CD4-positive, alpha-beta T cell treated with Interleukin-15 for 1 hour (primary cell): ENCODE measurements at regions not wholly inside any gene's neighbourhood (a gene's known extent, or its start where the extent isn't known, plus 50 kb on each side); places are given as distances from the start of the nearest gene placed in this dataset.

Source experiments
- DNase-seq: peaks from one replicate; pipeline ENCODE4 v3.0.0-alpha.2; 2020

GRCh38 chr3:117417411-117417810 is 707.8 kb downstream of the TUSC7 start:
- no peak for DNase-seq

DNA sequence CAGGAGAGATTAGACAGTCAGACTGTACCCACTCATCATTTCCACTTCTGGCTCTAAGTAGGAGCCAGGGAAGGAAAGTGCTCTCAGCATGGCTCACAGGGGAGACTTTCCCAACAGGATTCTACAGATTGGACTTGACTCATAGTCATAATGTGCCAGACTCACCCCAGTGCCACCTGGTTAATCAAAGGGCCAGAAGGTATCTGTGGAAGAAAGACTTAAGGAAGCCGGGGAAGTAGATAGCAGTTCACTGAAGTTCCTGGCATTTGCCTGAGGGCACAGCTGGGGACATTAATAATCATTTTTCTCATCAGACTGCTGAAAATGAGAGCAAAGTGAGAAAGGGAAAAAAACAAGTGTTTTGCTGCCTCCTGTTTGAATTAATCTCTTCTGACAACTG is 717.5 kb downstream of the TUSC7 start:
- DNase-seq = no peak

DNA sequence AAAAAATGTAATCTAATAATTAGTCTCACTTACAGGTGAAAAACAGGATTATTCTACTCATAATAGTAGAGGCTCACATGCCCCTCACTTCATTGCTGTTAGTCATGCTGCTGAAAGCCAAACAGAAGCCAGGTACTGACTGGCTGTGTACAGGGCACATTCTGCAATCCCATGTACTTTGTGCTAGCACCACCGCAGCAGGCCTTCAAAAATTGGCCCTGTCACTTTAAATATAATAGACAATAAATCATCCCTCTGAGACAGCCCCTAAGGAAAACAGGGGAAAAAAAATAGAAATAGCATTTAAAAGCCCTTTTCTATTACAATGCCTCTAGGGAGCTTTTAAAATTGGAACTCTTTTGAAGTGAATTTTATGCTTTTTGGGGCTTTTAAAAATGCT is 723.8 kb downstream of the TUSC7 start:
- no peak for DNase-seq

DNA sequence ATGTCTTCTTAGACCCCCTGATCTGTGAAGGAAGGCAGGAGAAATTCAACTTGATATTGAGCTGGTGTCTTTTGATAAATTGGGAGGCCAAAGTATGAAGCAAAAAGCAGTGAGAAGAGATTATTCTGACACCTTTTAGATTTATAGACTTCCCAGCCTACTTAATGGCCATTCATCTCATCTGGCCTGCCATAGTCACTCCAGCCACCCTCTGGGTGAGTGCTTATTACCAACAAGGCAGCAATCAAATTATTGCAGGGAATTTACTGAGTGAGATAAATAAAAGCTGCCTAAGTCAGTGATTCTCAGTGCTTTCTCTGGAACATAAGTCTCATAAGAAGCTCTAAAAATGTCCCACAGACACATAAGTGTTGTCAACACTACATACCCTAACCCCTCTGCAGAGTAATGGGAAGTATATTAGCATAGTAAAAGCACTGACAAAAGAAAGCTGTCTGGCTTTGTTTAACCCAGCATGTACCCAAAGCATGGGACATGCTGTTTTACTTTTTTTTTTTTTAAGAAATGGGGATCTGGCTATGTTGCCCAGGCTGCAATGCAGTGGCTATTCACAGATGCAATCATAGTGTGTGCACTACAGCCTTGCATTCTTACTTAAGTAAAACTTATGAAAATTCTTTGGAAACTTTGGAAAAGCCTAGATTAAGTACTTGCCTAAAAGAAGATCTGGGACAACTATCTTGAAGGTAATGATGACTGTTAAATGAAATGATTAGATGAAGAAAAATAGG is 725.3 kb downstream of the TUSC7 start:
- no peak for DNase-seq

DNA sequence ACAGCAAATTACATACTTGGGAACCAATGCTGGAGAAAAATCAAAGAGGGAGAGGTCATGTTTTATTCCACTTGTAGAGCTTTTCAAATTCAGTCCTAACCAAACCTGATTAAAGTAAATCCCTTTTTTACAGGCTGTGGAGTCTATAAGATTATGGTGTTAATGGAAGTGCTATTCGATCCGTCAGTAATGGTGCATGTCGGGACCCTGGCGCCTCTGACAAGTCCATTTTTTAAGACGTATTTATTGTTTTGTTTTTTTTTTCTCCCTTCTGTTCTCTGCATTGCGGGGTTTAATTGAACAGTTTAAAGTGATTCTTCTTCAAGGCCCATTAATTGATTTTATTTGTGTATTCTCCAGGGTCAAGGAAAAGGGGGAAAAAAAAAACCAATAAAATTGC is 725.9 kb downstream of the TUSC7 start:
- no peak for DNase-seq

- no peak for DNase-seq
Measured at GRCh38 chr3:117439812-117440211, 730.2 kb downstream of the TUSC7 start.

DNA sequence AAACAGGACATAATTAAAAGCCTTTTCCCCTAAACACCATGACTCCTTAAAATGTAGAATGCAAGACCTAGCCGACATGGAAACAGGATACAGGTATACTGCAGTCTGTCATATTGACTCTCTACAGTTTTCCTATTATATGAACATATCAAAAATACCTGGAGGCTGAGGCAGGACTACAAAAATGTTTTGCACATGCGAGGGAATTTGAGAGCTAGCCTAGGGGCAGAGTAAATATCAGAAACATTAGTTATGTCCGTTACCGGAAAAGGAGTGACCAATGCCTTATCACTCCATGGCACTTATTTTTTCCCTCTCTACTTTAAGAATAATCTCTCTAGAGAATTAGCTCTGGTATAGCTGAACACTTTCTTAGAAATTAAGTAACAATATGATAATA is 732.3 kb downstream of the TUSC7 start:
- no peak for DNase-seq

GRCh38 chr3:117442566-117442965 is 733.0 kb downstream of the TUSC7 start:
- DNase-seq = no peak

DNA sequence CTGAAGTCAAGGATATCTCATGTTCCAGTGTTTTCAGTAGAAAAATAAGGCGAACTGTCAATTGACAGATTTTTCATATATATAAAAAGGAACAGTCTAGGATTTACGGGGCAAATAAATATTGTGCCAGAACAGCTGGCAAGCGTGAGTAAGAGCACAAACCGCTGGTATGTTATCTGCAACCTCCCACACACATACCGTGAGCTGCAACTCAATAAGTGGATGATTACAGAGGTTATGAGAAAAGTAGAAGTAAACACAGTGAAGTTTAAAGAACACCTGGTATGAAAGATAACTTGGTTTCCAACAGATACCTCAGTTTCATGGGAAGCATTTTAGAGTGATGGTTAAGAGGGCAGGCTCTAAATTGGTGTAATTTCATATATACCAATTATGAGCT is 733.4 kb downstream of the TUSC7 start:
- no peak for DNase-seq

- DNase-seq = no peak
Measured at GRCh38 chr3:117444175-117444574, 734.6 kb downstream of the TUSC7 start.

DNA sequence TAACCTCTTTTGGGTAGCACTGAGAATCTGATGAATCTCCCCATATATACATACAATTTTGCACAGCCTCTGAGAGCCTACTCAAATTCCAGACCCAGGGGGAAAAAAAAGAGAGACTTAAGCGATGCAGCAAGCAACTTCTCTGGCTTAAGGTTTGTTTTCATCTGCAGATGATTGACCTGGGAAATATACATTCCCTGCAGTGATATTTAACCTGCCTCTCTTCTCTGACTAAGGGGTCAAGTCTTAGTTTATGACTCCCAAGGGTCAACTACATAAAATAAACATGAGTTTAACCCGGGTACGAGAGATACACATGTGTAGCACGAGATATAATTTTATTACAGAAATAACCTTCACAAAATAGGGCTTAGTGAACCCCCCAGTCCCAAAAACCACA is 737.8 kb downstream of the TUSC7 start:
- DNase-seq = no peak

- DNase-seq = no peak
Measured at GRCh38 chr3:117450026-117450425, 740.4 kb downstream of the TUSC7 start.

DNA sequence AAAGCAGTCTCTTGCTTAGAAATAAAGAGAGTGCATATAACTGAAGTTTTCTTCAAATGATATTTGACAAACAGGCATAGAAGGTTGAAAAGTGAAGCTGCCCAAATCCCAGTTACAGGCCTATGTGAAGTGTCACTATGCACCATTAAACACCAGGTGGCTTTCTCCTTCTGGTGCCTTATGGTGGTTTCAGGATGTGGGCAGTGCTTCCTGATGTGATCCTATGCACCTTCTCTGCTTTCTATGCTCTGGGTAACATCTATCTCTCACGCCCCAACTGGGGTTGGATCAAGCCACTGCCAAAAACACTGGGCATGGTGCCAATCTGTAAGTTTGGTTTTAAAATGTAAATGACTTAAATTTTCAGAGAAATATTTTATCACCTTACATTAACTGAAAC is 744.7 kb downstream of the TUSC7 start:
- DNase-seq = no peak

- DNase-seq = no peak
Measured at GRCh38 chr3:117454908-117455307, 745.3 kb downstream of the TUSC7 start.

GRCh38 chr3:117455782-117456181 is 746.2 kb downstream of the TUSC7 start:
- DNase-seq = no peak

DNA sequence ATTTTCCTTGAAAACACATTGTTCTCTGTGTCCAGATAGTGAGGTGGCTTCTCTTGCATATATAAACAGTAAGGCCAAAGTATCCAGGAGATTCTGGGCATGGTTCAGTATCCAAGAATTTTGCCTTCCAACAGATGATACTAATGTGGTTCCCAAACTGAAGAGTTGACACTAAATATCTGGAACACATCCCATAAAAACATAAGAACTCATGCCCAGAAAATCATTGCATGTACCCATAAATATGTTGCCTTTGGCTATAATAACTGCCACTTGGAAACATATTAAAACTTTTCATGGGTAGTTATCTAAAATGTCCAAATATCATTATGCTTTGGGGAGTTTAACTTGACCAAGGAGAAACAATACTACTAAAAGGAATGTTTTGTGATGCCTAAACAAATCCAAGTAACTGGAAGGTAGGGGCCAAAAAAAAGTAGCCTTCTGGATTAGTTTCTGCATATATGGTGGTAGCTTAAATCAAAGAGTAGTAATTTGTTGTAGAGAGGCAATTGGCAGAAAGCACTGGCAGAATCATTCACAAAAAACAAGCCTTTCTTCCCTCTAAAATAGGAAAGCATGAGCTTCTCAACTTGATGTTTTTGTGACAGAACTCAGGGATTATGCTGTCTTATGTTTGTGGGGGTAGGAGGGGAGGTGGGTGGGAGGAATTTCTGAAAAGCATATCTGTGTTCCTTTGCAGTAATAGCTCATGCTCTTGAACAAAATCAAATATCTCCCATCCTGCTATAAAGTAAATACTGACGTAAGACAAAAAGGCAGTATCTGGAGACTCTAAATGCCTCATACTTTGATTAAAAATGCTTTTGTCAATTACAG is 753.9 kb downstream of the TUSC7 start:
- no peak for DNase-seq

GRCh38 chr3:117471831-117472230 is 762.3 kb downstream of the TUSC7 start:
- DNase-seq = no peak

GRCh38 chr3:117473981-117474538 is 764.5 kb downstream of the TUSC7 start:
- DNase-seq = no peak

GRCh38 chr3:117476572-117476971 is 767.0 kb downstream of the TUSC7 start:
- DNase-seq = no peak

GRCh38 chr3:117477214-117477755 is 767.7 kb downstream of the TUSC7 start:
- DNase-seq = no peak

DNA sequence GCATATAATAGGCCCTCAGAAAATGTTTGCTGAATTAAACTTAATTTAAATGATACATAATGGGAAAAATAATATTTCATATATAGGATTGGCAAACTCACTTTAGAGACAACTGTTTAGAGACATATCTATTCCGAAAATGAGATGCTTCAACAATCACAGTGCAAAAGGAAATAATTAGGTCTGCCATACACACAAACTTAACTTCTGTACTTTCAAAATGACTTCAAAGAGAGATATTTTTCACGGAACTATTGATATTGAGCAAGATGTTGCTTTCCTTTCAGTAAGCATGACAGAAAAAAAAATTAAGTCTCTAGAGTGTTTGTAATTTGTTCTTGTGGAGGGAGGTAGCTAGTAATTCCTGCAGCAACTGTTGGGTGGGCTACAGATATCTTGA is 769.5 kb downstream of the TUSC7 start:
- DNase-seq = no peak

- DNase-seq = no peak
Measured at GRCh38 chr3:117480525-117480924, 770.9 kb downstream of the TUSC7 start.

DNA sequence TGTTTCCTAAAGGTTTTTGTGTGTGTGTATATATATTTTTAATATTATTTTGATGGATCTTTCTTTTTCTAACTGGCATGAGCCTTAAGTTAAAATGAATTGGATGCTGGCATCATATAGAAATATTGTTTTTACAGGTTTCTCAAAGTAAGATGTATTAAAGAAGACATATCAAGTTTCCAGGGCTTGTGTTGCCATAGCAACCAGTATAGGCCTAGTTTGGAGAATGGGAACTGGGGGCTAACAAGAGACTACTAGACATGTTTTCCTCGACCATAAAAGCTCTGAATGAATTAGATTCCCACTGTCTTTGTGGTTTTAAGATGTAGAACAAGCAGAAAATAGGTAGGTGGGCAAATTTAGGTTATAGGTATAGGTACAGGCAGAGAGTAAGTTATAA is 771.4 kb downstream of the TUSC7 start:
- no peak for DNase-seq

GRCh38 chr3:117483839-117484238 is 774.3 kb downstream of the TUSC7 start:
- no peak for DNase-seq
